SU-DHL-6 (cell line): ENCODE measurements at regions not wholly inside any gene's neighbourhood (a gene's known extent, or its start where the extent isn't known, plus 50 kb on each side); places are given as distances from the start of the nearest gene placed in this dataset.

Experiments
- H2AFZ ChIP-seq: fragments of 200-600 bp; sonication (generic); 2 replicates; pipeline ENCODE4 v1.6.1; 2014; ENCODE audit warnings: low read depth, mild to moderate bottlenecking, moderate library complexity, mixed read lengths, antibody characterized with exemption, low read length; ENCODE audit not compliant: severe bottlenecking
- H3F3A ChIP-seq: fragments of 200-600 bp; shearing (Covaris generic); 2 replicates; pipeline ENCODE4 v1.6.0; 2016; ENCODE audit warnings: antibody characterized with exemption, mild to moderate bottlenecking; ENCODE audit not compliant: insufficient read depth
- H3K27ac ChIP-seq: fragments of 200-600 bp; sonication (generic); 2 replicates; pipeline ENCODE4 v1.5.1; 2016; ENCODE audit warnings: low read depth, mild to moderate bottlenecking, low read length, moderate library complexity, mixed read lengths
- H3K27me3 ChIP-seq: fragments of 200-600 bp; sonication (generic), shearing (Covaris generic); 2 replicates; pipeline ENCODE4 v1.6.0; 2014; ENCODE audit warnings: mild to moderate bottlenecking, low read length
- H3K36me3 ChIP-seq: fragments of 200-600 bp; sonication (generic); 2 replicates; pipeline ENCODE4 v1.6.1; 2014; ENCODE audit warnings: mild to moderate bottlenecking, low read length, mixed read lengths
- H3K4me2 ChIP-seq: fragments of 300-600, 200-600 bp; shearing (Covaris generic), sonication (generic); 2 replicates; pipeline ENCODE4 v1.6.0; 2014; ENCODE audit warnings: low read length, low read depth, mild to moderate bottlenecking; ENCODE audit not compliant: poor library complexity, severe bottlenecking
- H3K4me3 ChIP-seq: fragments of 200-600 bp; sonication (generic); 2 replicates; pipeline ENCODE4 v1.5.1; 2014; ENCODE audit warnings: antibody characterized with exemption, low read length, mild to moderate bottlenecking, mixed read lengths; ENCODE audit not compliant: insufficient read depth, poor library complexity, severe bottlenecking
- H3K79me2 ChIP-seq: fragments of 200-600 bp; sonication (generic); 2 replicates; pipeline ENCODE4 v1.6.1; 2014; ENCODE audit warnings: mild to moderate bottlenecking, low read length, moderate library complexity; ENCODE audit not compliant: insufficient read depth
- H3K9ac ChIP-seq: fragments of 200-600 bp; sonication (generic); 2 replicates; pipeline ENCODE4 v1.7.0; 2014; ENCODE audit warnings: mild to moderate bottlenecking, low read length
- H3K9me2 ChIP-seq: fragments of 200-600 bp; sonication (generic); replicated peaks from 2 replicates; pipeline ENCODE4 v1.6.1; 2014; ENCODE audit warnings: low read length; ENCODE audit not compliant: insufficient read depth
- H3K9me3 ChIP-seq: fragments of 200-600 bp; sonication (generic); 2 replicates; pipeline ENCODE4 v1.6.1; 2014; ENCODE audit warnings: low read length, mixed read lengths; ENCODE audit not compliant: insufficient read depth
- H4K20me1 ChIP-seq: fragments of 200-600 bp; sonication (generic); 2 replicates; pipeline ENCODE4 v1.6.1; 2014; ENCODE audit warnings: low read depth, mild to moderate bottlenecking, antibody characterized with exemption, low read length, moderate library complexity, mixed read lengths
- EZH2phosphoT487 ChIP-seq: fragments of 200-600 bp; sonication (generic), shearing (Covaris generic); conservative IDR thresholded peaks from 2 replicates; pipeline ENCODE4 v1.6.1; 2018; ENCODE audit warnings: mild to moderate bottlenecking, antibody characterized with exemption, low read length, moderate library complexity, mixed read lengths
- TF ChIP-seq, protein P1 (sequence below): fragments of 200-600 bp; sonication (generic); IDR thresholded peaks from one replicate; pipeline ENCODE4 v1.5.1; 2017; ENCODE audit warnings: antibody characterized with exemption, mild to moderate bottlenecking, low read length, moderate library complexity; ENCODE audit not compliant: insufficient read depth, poor library complexity, severe bottlenecking

DNA sequence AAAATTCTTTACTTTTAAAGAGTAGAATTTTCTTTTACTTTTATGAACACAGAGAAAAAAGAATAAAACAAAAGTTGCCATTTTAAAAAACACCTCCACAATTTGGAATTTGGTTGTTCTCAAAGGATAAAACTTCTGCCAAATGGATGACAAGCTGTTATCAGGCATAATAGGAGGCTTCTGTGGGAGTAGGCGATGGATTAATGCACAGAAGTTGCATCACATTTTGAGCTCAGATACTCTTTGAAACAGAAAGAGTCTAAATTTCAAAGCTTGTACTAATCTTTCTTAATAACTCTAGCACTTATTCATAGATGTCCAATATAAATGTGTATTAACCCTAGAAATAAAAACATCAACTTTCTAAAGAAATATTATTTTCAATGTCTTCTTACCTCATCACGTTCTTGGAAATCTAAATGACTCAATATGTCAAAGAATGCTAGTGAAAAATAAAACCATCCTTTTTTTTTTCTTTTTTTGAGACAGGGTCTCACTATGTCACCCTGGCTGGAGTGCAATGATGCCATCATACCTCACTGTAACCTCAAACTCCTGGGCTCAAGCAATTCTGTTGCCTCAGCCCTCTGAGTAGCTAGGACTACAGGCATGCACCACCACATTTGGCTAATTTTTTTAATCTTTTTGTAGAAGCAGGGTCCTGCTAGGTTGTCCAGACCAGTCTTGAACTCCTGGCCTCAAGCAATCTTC, 112.8 kb upstream of the USP25 start:
- Histone ChIP-seq H3K79me2 (no peaks in the 10 kb centered on the region), H3K9ac (no peak overlapping the region), H2AFZ (no peak overlapping the region), H3K27me3 (no peaks in the 10 kb centered on the region), H4K20me1 (no peaks in the 10 kb centered on the region), H3K4me3 (no peak overlapping the region), H3K9me3 (no peaks in the 10 kb centered on the region), H3F3A (no peaks in the 10 kb centered on the region), H3K36me3 (no peaks in the 10 kb centered on the region), H3K27ac (no peak overlapping the region), H3K9me2 (no peaks in the 10 kb centered on the region), H3K4me2 (no peak overlapping the region)
- no peak for TF ChIP-seq EZH2phosphoT487

DNA sequence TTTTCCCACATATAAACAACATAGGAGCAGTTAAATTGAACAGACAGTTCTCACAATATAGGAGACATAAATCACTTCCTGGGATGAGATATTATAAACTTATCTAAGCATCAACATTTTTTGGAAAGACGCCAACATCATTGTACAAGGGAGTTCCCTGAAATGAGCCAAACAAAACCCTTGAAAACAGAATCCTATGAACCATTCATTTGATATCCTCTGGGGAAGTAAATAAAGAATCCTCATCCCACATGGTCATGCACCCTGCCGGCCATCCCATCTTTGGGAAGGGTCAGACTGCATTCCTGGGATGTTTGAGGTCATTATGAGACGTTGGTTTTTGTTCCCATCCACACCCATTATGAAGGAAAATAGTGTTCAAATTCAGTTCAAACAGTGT, 111.8 kb upstream of the USP25 start:
- H3K9me2 ChIP-seq: no peaks in the 10 kb centered on the region
- TF ChIP-seq, protein P1, sequence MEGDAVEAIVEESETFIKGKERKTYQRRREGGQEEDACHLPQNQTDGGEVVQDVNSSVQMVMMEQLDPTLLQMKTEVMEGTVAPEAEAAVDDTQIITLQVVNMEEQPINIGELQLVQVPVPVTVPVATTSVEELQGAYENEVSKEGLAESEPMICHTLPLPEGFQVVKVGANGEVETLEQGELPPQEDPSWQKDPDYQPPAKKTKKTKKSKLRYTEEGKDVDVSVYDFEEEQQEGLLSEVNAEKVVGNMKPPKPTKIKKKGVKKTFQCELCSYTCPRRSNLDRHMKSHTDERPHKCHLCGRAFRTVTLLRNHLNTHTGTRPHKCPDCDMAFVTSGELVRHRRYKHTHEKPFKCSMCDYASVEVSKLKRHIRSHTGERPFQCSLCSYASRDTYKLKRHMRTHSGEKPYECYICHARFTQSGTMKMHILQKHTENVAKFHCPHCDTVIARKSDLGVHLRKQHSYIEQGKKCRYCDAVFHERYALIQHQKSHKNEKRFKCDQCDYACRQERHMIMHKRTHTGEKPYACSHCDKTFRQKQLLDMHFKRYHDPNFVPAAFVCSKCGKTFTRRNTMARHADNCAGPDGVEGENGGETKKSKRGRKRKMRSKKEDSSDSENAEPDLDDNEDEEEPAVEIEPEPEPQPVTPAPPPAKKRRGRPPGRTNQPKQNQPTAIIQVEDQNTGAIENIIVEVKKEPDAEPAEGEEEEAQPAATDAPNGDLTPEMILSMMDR: no peak
- TF ChIP-seq EZH2phosphoT487: no peak
- no peaks in the 10 kb centered on the region for H3F3A ChIP-seq
- no peak overlapping the region for H3K9ac ChIP-seq
- H3K27me3 ChIP-seq: no peaks in the 10 kb centered on the region
- no peaks in the 10 kb centered on the region for H4K20me1 ChIP-seq
- no peak overlapping the region for H3K27ac ChIP-seq
- no peaks in the 10 kb centered on the region for H3K79me2 ChIP-seq
- H3K4me2 ChIP-seq: no peak overlapping the region
- no peaks in the 10 kb centered on the region for H3K9me3 ChIP-seq
- no peaks in the 10 kb centered on the region for H3K36me3 ChIP-seq
- no peak overlapping the region for H3K4me3 ChIP-seq
- H2AFZ ChIP-seq: no peak overlapping the region

DNA sequence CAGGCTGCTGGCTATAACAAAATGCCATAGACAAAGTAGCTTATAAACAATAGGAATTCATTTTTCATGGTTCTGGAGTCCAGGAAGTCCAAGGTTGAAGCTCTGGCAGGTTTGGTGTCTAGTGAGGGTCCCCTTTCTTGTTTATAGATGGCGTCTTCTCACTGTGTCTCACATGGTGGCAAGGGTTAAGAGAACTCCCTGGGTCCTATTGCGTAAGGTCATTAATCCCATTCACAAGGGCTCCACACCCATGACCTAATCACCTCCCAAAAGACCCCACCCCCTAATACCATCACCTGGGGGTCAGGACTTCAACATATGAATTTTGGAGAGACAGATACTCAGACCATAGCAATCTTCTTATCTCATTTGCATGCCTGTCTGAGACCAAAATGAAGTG, 108.9 kb upstream of the USP25 start:
- H3K9me3 ChIP-seq: no peaks in the 10 kb centered on the region
- no peak overlapping the region for H3K27ac ChIP-seq
- H3K27me3 ChIP-seq: no peaks in the 10 kb centered on the region
- no peaks in the 10 kb centered on the region for H4K20me1 ChIP-seq
- no peaks in the 10 kb centered on the region for H3K79me2 ChIP-seq
- H3F3A ChIP-seq: no peaks in the 10 kb centered on the region
- H3K4me3 ChIP-seq: no peak overlapping the region
- H3K36me3 ChIP-seq: no peaks in the 10 kb centered on the region
- H3K9ac ChIP-seq: no peak overlapping the region
- TF ChIP-seq EZH2phosphoT487: no peak
- TF ChIP-seq, protein P1: no peak
- H3K4me2 ChIP-seq: no peak overlapping the region
- H2AFZ ChIP-seq: no peak overlapping the region
- H3K9me2 ChIP-seq: no peaks in the 10 kb centered on the region

DNA sequence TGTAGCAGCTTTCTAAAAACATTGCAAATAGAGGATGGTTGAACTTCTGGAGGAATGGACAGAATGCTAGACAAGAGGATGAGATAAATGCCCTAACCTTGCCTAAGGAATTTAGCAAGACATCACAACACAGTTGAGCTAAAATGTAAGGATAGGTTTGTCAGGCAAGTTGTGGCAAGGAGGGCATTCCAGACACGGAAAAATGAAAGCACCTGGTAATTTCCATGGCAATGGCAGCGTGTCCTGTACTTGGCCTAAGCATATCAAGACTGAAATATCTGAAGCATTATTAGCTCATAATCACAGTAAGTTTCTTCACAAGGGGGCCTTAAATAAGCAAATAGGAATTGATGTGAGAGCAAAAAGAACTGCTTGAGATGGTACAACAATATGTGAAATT, 105.1 kb upstream of the USP25 start:
- H3K27me3 ChIP-seq: no peaks in the 10 kb centered on the region
- H3K9me2 ChIP-seq: no peaks in the 10 kb centered on the region
- TF ChIP-seq EZH2phosphoT487: no peak
- TF ChIP-seq, protein P1: no peak

More for the DNA sequence above, 105.1 kb upstream of the USP25 start:
- Histone ChIP-seq H3K27ac (no peak overlapping the region), H3K9me3 (no peaks in the 10 kb centered on the region), H4K20me1 (no peaks in the 10 kb centered on the region), H3F3A (no peaks in the 10 kb centered on the region), H3K36me3 (no peaks in the 10 kb centered on the region), H3K4me3 (no peak overlapping the region), H3K79me2 (no peaks in the 10 kb centered on the region), H3K9ac (no peak overlapping the region), H2AFZ (no peak overlapping the region), H3K4me2 (no peak overlapping the region)
